ENCODE measurements at regions not wholly inside any gene's neighbourhood (a gene's known extent, or its start where the extent isn't known, plus 50 kb on each side); places are given as distances from the start of the nearest gene placed in this dataset.

- no peak for DNase-seq (ENCODE audit: low spot score)
- no peak for ATAC-seq (ENCODE audit: insufficient number of reproducible peaks, low FRiP score, low read depth)
- TF ChIP-seq CTCF (IDR thresholded peaks at IDR 0.05), result no peak
Observed at GRCh38 chr5:4945296-4945695, 194.8 kb upstream of the ADAMTS16 start.

GRCh38 chr5:4947106-4947505, 193.0 kb upstream of the ADAMTS16 start:
- Histone ChIP-seq H3K9me3 (no peaks in the 10 kb centered on the region), H3K36me3 (no peaks in the 10 kb centered on the region), H3K27ac (no peak overlapping the region), H3K4me1 (ENCODE audit: control insufficient read depth in 1 of 2, low read depth in 2 of 2) (no peaks in the 10 kb centered on the region), H3K27me3 (replicated peaks; ENCODE audit: insufficient read depth) (no peaks in the 10 kb centered on the region), H3K4me3 (no peak overlapping the region)
- TF ChIP-seq CTCF (IDR thresholded peaks at IDR 0.05), result no peak
- ATAC-seq (ENCODE audit: insufficient number of reproducible peaks, low FRiP score, low read depth) (no peak), DNase-seq (ENCODE audit: low spot score) (no peak)

More at GRCh38 chr5:4945296-4945695, 194.8 kb upstream of the ADAMTS16 start:
- no peaks in the 10 kb centered on the region for H3K9me3 ChIP-seq
- H3K27ac ChIP-seq, result no peak overlapping the region
- H3K4me1 ChIP-seq (ENCODE audit: control insufficient read depth in 1 of 2, low read depth in 2 of 2), result no peaks in the 10 kb centered on the region
- H3K27me3 ChIP-seq (replicated peaks; ENCODE audit: insufficient read depth), result no peaks in the 10 kb centered on the region
- H3K36me3 ChIP-seq, result no peaks in the 10 kb centered on the region
- H3K4me3 ChIP-seq, result no peak overlapping the region

- H3K4me3 ChIP-seq, result no peak overlapping the region
- DNase-seq (ENCODE audit: low spot score), result no peak
- TF ChIP-seq CTCF (IDR thresholded peaks at IDR 0.05), result no peak
- H3K27me3 ChIP-seq (replicated peaks; ENCODE audit: insufficient read depth), result no peaks in the 10 kb centered on the region
- H3K36me3 ChIP-seq, result no peaks in the 10 kb centered on the region
- ATAC-seq (ENCODE audit: insufficient number of reproducible peaks, low FRiP score, low read depth), result no peak
- no peak overlapping the region for H3K27ac ChIP-seq
- no peaks in the 10 kb centered on the region for H3K4me1 ChIP-seq (ENCODE audit: control insufficient read depth in 1 of 2, low read depth in 2 of 2)
- no peaks in the 10 kb centered on the region for H3K9me3 ChIP-seq
Observed at GRCh38 chr5:4947893-4948536, 192.1 kb upstream of the ADAMTS16 start.

- no peaks in the 10 kb centered on the region for H3K27me3 ChIP-seq (replicated peaks; ENCODE audit: insufficient read depth)
- no peak for TF ChIP-seq CTCF (IDR thresholded peaks at IDR 0.05)
- H3K9me3 ChIP-seq, result no peaks in the 10 kb centered on the region
- H3K4me3 ChIP-seq, result no peak overlapping the region
- no peak for DNase-seq (ENCODE audit: low spot score)
- no peaks in the 10 kb centered on the region for H3K36me3 ChIP-seq
- no peaks in the 10 kb centered on the region for H3K4me1 ChIP-seq (ENCODE audit: control insufficient read depth in 1 of 2, low read depth in 2 of 2)
- no peak for ATAC-seq (ENCODE audit: insufficient number of reproducible peaks, low FRiP score, low read depth)
- H3K27ac ChIP-seq, result no peak overlapping the region
Observed at GRCh38 chr5:4949108-4949507, 191.0 kb upstream of the ADAMTS16 start.

- Histone ChIP-seq H3K9me3 (no peaks in the 10 kb centered on the region), H3K4me3 (no peak overlapping the region), H3K36me3 (no peaks in the 10 kb centered on the region), H3K4me1 (ENCODE audit: control insufficient read depth in 1 of 2, low read depth in 2 of 2) (no peaks in the 10 kb centered on the region), H3K27ac (no peak overlapping the region), H3K27me3 (replicated peaks; ENCODE audit: insufficient read depth) (no peaks in the 10 kb centered on the region)
- ATAC-seq (ENCODE audit: insufficient number of reproducible peaks, low FRiP score, low read depth), result no peak
- no peak for TF ChIP-seq CTCF (IDR thresholded peaks at IDR 0.05)
- no peak for DNase-seq (ENCODE audit: low spot score)
Observed at GRCh38 chr5:4953576-4953975, 186.6 kb upstream of the ADAMTS16 start.

All from thoracic aorta (tissue), 2 donors.